Adrenal gland (tissue), 9 donors: ENCODE measurements at regions not wholly inside any gene's neighbourhood (a gene's known extent, or its start where the extent isn't known, plus 50 kb on each side); places are given as distances from the start of the nearest gene placed in this dataset.

ENCODE experiments used
- DNase-seq, 7 donors: peaks; one replicate each; pipeline ENCODE4 v3.0.0-alpha.2; 2019 to 2020
- H3K27ac ChIP-seq, 5 donors: fragments of 200-600 bp; sonication (generic) in 4 of 5; 1 replicate in 3 of 5; 2 replicates in 2 of 5; pipeline versions ENCODE4 v1.5.1 to v1.8.0; 2016 to 2020; ENCODE audit warnings: mild to moderate bottlenecking in 1 of 5
- H3K27me3 ChIP-seq: fragments of 200-600 bp; 2 replicates; pipeline ENCODE4 v1.8.0; 2021
- H3K36me3 ChIP-seq, 2 donors: fragments of 200-600 bp; replicated peaks in 1 of 2; 1 replicate in 1 of 2; 2 replicates in 1 of 2; pipeline versions ENCODE4 v1.5.1 to v1.8.0; 2018 to 2022
- H3K4me1 ChIP-seq, 2 donors: fragments of 200-600 bp; replicated peaks in 1 of 2; 1 replicate in 1 of 2; 2 replicates in 1 of 2; pipeline versions ENCODE4 v1.5.1 to v1.8.0; 2018 to 2021
- H3K4me3 ChIP-seq, 4 donors: fragments of 200-600 bp; sonication (generic) in 3 of 4; one replicate each; pipeline ENCODE4 v1.5.1; 2016 to 2018
- H3K9me3 ChIP-seq, 3 donors: fragments of 200-600 bp; sonication (generic) in 1 of 3; replicated peaks in 1 of 3; 1 replicate in 2 of 3; 2 replicates in 1 of 3; pipeline versions ENCODE4 v1.5.1 to v1.8.0; 2016 to 2021
- POLR2A ChIP-seq, 2 donors: fragments of 450-650 bp; IDR thresholded peaks; one replicate each; pipeline ENCODE4 v1.6.1; 2017; ENCODE audit warnings: antibody characterized with exemption in 2 of 2, mild to moderate bottlenecking in 2 of 2, moderate library complexity in 1 of 2
- WGBS, 4 donors: extraction: QIAGEN DNeasy Blood & Tissue Kit in 2 of 4; methylation state at CpG; one replicate each; pipeline versions ENCODE4 v1.1.5 to v1.1.7; 2013 to 2017; 5-methylcytosine and 5-hydroxymethylcytosine counted together
- intact Hi-C, 2 donors: fragments of 100-400 bp; cut with DNase I; formaldehyde crosslinking; loops; one replicate each; pipeline versions ENCODE4 v1.14.1 to v1.15.0; 2022 to 2023
- TF ChIP-seq, protein P1 (sequence below), 6 experiments: fragments of 450-650 bp in 4 of 6; fragments of 200-600 bp in 2 of 6; sonication (generic) in 1 of 6; IDR thresholded peaks; 1 replicate in 5 of 6; 2 replicates in 1 of 6; pipeline versions ENCODE4 v1.5.1 to v1.8.0; 2016 to 2021; ENCODE audit warnings: antibody characterized with exemption in 6 of 6, mild to moderate bottlenecking in 2 of 6, moderate library complexity in 1 of 6
- donor health status: healthy with polysubstance abuse.
- donor health status: Bipolar disorder and iron deficiency.
- donor health status: DM: yes; HTN: yes; CAD: no.
- donor health status: DM: no; HTN: no; CAD: no.
- donor health status: DM: no; HTN: no; CAD: no.

DNA sequence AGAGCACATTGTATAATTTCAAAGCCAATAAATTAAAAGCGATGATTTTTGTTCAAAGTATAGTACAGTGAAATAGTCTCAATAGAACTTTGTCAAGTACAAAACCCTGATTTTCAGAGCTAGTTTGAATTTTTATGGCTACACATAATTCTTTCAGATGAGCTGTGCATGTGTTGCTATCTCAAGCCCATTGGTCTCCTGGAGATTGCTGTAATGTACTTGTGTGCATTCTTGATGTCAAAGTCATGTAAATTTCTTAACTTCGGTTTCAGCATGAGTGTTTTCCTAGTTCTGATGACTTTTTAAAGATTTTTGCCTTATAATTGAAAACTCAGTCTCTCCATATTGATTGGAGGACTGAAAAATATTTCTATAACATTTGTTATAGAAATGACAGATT is 200.8 kb downstream of the CEP135 start:
- intact Hi-C loops: no loop called here
- H3K27me3 ChIP-seq: no peaks in the 10 kb centered on the region
- TF ChIP-seq, protein P1, sequence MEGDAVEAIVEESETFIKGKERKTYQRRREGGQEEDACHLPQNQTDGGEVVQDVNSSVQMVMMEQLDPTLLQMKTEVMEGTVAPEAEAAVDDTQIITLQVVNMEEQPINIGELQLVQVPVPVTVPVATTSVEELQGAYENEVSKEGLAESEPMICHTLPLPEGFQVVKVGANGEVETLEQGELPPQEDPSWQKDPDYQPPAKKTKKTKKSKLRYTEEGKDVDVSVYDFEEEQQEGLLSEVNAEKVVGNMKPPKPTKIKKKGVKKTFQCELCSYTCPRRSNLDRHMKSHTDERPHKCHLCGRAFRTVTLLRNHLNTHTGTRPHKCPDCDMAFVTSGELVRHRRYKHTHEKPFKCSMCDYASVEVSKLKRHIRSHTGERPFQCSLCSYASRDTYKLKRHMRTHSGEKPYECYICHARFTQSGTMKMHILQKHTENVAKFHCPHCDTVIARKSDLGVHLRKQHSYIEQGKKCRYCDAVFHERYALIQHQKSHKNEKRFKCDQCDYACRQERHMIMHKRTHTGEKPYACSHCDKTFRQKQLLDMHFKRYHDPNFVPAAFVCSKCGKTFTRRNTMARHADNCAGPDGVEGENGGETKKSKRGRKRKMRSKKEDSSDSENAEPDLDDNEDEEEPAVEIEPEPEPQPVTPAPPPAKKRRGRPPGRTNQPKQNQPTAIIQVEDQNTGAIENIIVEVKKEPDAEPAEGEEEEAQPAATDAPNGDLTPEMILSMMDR (IDR thresholded peaks at IDR 0.05): no peak
- no peak for TF ChIP-seq POLR2A (IDR thresholded peaks at IDR 0.05)
- H3K4me1 ChIP-seq: no peaks in the 10 kb centered on the region
- no peaks in the 10 kb centered on the region for H3K36me3 ChIP-seq
- H3K4me3 ChIP-seq: no peak overlapping the region
- no peak overlapping the region for H3K27ac ChIP-seq
- 65 to 80% (median 70%) methylated on average over 2 of the region's 2 CpGs for WGBS, 4 donors
- no peak for DNase-seq
- no peaks in the 10 kb centered on the region for H3K9me3 ChIP-seq

DNA sequence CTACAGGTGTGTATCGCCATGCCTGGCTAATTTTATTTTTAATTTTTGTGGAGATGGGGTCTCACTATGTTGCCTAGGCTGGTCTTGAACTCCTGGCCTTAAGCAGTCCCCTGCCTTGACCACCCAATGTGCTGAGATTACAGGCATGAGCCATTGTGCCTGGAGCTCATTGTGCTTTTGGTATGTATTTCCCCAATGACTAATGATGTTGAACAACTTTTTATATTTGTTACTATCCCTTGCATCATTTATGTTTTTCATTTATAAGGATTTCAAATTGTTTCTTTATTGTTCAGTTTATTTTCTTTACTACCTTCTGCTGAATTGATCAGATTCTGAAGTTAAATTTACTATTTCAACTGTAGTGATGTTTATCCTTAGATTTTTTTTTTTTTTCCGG is 199.7 kb downstream of the CEP135 start:
- intact Hi-C loops: no loop called here
- Histone ChIP-seq H3K27me3 (no peaks in the 10 kb centered on the region), H3K4me1 (no peaks in the 10 kb centered on the region), H3K36me3 (no peaks in the 10 kb centered on the region), H3K27ac (no peak overlapping the region), H3K9me3 (no peaks in the 10 kb centered on the region), H3K4me3 (no peak overlapping the region)
- WGBS, 4 donors: 83 to 97% (median 92%) methylated on average over 2 of the region's 2 CpGs
- TF ChIP-seq, protein P1 (IDR thresholded peaks at IDR 0.05): no peak
- TF ChIP-seq POLR2A (IDR thresholded peaks at IDR 0.05): no peak
- DNase-seq: no peak

DNA sequence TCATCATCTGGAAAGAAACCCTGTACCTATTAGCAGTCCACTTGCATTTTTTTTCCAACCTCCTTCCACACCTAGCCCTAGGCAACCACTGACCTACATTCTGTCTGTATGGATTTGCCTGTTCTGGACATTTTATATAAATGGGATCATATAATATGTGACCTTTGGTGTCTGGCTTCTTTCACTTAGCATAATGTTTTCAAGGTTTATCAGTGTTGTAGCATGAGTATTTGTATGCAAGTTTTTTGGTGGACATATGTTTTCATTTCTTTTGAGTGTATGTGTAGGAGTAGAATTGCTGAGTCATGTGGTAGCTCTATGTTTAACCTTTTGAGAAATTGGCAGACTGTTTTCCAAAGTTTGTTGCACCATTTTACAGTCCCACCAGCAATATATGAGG is 198.6 kb downstream of the CEP135 start:
- Histone ChIP-seq H3K4me1 (no peaks in the 10 kb centered on the region), H3K27me3 (no peaks in the 10 kb centered on the region), H3K4me3 (no peak overlapping the region), H3K27ac (no peak overlapping the region), H3K36me3 (no peaks in the 10 kb centered on the region), H3K9me3 (no peaks in the 10 kb centered on the region)
- TF ChIP-seq POLR2A (IDR thresholded peaks at IDR 0.05): no peak
- TF ChIP-seq, protein P1 (IDR thresholded peaks at IDR 0.05): no peak
- no peak for DNase-seq
- intact Hi-C loops: no loop called here

DNA sequence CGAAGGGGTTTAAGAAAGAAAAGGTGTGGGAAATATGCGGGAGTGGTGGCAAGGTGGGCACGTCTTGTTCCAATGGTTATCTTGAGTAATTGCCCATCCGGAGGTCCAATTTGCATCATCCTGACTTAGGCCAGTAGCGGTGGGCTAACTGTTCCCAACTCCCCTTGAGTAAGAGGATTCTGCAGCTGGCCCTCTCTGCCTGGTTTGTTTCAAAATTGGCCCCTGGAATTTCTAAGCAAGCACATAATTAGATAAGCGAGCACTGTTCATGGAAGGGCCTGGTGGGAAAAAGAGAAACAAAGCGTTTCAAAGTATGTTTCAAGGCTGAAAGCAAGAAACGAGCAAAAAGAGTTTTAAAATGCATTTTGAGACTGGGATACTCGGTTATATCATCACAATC is 198.2 kb downstream of the CEP135 start:
- Histone ChIP-seq H3K27ac (no peak overlapping the region), H3K27me3 (no peaks in the 10 kb centered on the region), H3K4me1 (no peaks in the 10 kb centered on the region), H3K36me3 (no peaks in the 10 kb centered on the region), H3K9me3 (no peaks in the 10 kb centered on the region), H3K4me3 (no peak overlapping the region)
- TF ChIP-seq POLR2A (IDR thresholded peaks at IDR 0.05): no peak
- TF ChIP-seq, protein P1 (IDR thresholded peaks at IDR 0.05): no peak
- intact Hi-C loops: no loop called here
- no peak for DNase-seq
- 85 to 89% (median 86%) methylated on average over 9 of the region's 9 CpGs for WGBS, 4 donors
